Mammary epithelial cell (primary cell): ENCODE measurements at regions not wholly inside any gene's neighbourhood (a gene's known extent, or its start where the extent isn't known, plus 50 kb on each side); places are given as distances from the start of the nearest gene placed in this dataset.

Source experiments
- EZH2 ChIP-seq: IDR thresholded peaks from 2 replicates; pipeline ENCODE4 v1.6.1; 2012; ENCODE audit warnings: low read length, inconsistent platforms, borderline replicate concordance
- TF ChIP-seq, protein P1 (sequence below), 2 donors: IDR thresholded peaks in 1 of 2; conservative IDR thresholded peaks in 1 of 2; 2 replicates each; pipeline ENCODE4 v1.5.1; 2011 to 2012; ENCODE audit warnings: inconsistent platforms in 2 of 2, low read length in 2 of 2, mild to moderate bottlenecking in 2 of 2, control low read depth in 1 of 2, low read depth in 1 of 2; ENCODE audit not compliant: insufficient read depth in 1 of 2; ENCODE audit errors: extremely low read depth in 1 of 2

- TF ChIP-seq, protein P1, sequence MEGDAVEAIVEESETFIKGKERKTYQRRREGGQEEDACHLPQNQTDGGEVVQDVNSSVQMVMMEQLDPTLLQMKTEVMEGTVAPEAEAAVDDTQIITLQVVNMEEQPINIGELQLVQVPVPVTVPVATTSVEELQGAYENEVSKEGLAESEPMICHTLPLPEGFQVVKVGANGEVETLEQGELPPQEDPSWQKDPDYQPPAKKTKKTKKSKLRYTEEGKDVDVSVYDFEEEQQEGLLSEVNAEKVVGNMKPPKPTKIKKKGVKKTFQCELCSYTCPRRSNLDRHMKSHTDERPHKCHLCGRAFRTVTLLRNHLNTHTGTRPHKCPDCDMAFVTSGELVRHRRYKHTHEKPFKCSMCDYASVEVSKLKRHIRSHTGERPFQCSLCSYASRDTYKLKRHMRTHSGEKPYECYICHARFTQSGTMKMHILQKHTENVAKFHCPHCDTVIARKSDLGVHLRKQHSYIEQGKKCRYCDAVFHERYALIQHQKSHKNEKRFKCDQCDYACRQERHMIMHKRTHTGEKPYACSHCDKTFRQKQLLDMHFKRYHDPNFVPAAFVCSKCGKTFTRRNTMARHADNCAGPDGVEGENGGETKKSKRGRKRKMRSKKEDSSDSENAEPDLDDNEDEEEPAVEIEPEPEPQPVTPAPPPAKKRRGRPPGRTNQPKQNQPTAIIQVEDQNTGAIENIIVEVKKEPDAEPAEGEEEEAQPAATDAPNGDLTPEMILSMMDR (conservative IDR thresholded peaks at IDR 0.05 in 1 of 2, IDR thresholded peaks at IDR 0.05 in 1 of 2; ENCODE audit: extremely low read depth in 1 of 2, insufficient read depth in 1 of 2, low read depth in 1 of 2, low read length in 2 of 2): no peak
- no peak for TF ChIP-seq EZH2
These were observed 261.6 kb downstream of the NDUFA10 start for GRCh38 chr2:239763433-239764097.
